CD4-positive, alpha-beta T cell treated with Interleukin-10 for 1 hour (primary cell): ENCODE measurements at regions not wholly inside any gene's neighbourhood (a gene's known extent, or its start where the extent isn't known, plus 50 kb on each side); places are given as distances from the start of the nearest gene placed in this dataset.

Experiments
- DNase-seq: peaks from one replicate; pipeline ENCODE4 v3.0.0-alpha.2; 2020

DNA sequence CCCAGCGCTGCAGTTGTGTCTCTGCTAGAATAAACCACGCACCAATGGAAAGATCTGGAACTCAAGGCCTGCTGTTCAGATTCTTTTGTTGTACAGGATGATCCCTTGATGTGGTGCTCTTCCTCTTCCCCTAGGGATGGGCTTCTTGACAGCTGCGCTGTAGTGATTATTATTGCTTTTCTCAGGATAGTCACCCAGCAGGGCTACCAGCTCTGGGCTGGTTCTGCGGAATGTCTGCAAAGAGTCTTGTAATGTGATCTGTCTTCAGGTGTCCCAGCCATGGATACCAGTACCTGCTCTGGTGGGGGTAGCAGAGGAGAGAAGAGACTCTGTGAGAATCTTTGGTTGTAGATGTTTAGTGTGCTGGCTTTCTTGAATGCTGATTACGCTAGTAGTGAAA, 974.2 kb downstream of the NSUN3 start:
- no peak for DNase-seq

DNA sequence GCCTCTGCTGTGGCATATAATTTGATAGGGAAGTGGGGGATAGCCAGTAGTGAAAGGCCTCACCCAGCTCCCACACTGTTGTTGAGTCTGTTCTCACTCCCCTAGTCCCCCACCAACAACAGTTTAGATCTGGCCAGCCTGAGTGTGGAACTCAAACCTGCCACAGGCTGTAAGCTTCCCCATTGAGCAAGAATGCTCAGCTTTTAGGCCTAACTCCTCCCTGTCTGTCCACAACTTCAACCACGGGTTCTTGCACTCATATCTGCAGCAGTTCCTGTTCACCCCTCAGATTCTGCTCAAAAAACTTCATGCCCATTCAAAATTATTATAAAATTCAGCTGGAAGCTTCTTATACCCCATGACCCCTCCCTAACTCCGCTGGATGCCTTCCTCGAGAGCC, 975.1 kb downstream of the NSUN3 start:
- no peak for DNase-seq

DNA sequence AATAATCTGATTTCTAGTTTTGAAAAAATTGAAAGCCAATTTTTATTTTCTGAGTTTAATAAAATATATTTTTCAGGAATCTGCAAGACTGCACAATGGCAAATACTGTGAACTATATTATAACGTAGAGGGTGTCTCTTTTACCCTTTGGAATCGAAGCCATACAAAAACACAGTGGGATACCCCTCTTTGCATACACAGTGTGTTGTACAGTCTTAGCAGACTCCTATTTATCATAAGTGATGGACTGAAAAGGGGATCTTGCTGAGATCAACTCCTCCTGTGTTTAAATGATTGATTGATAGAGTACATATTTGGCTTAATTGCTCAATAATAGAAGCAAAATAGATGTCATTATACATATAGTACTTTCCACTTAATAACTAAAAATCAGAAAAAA, 981.2 kb downstream of the NSUN3 start:
- no peak for DNase-seq

DNA sequence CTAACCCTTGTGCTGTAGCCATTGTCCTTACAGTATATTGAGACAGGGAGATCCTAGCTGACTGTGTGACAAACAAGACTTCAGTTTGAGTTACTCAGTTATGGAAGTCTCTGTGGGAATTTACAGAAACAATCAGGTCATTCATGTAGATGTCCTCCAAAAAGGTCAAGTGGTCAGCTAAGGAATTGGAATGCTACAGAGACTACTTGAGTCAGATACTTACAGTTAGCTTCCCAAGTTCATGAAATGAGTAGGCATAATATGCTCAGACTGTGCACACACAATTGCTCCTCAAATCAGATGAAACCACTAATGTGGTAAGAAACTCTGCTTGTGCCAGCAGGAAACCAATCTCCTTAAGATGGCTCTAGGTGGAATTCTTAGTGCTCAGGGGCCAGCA, 985.7 kb downstream of the NSUN3 start:
- DNase-seq = no peak

DNA sequence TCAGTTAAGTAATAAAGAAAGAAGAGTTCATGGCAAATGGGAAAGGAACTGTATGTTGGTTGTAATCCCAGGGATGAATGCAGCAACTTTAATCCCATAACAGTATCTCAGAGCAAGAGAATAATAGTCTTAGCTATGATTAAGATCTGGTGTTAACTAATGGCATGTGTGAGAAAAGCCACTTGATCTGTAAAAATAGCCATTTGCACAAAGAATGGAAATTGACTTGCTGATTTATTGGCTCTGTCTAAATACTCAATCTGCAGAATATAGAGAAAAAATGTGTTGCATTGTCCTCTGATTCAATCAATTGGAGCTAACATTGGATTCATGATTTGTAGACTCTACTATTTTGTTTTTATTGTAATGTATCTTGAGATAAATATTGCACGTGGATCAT, 987.0 kb downstream of the NSUN3 start:
- DNase-seq = no peak

DNA sequence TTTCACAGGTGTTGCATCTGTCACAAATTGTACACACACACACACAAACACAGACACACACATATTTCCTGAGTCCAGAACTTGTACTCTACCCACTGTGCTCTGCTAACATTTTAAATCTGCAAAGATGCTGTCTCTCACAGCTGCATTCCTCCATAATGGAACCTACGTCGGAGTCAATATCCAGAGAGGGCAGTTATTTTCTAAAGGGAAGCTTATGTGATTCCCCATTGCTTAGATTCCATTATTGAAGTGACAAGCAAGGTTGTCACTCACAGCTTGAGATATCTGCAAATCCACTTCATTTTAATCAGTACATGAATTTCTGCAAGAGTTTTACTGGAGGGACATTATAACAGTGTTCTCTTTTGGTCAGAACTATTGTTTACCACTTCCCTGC, 992.4 kb downstream of the NSUN3 start:
- DNase-seq = no peak

DNA sequence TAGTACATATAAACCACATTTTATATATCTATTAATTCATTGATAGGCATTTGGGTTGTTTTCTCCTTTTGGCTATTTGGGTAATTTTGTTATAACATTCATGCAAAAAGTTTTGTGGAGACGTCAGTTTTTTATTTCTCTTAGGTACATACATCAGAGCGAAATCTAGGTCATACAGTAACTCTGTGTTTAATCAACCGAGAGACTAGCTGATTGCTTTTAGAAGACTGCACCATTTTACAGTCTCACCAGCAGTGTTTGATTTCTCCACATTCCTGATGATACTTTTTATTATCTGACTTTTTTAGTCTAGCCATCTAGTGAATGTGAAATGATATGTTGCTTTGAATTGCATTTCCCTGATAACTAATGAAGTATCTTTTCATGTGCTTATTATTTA, 1019.3 kb downstream of the NSUN3 start:
- no peak for DNase-seq

DNA sequence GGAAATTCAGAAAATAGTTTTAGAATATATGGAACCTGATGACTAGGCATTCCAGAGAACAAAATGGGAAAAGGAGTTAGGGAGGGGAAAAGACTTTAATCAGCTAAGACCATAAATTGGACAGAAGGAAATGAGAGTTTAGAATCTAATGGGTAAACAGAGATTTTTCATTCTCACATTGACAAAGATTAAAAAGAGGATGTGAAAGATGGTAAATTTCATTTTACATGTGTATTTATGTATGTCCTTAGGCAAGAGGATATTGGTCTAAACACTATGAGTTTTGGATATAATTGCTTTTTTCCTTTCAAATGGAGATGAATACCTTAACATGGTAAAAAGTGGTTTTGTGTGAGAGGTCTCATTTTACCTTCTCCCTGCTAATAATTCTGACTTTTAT, 1021.9 kb downstream of the NSUN3 start:
- no peak for DNase-seq

DNA sequence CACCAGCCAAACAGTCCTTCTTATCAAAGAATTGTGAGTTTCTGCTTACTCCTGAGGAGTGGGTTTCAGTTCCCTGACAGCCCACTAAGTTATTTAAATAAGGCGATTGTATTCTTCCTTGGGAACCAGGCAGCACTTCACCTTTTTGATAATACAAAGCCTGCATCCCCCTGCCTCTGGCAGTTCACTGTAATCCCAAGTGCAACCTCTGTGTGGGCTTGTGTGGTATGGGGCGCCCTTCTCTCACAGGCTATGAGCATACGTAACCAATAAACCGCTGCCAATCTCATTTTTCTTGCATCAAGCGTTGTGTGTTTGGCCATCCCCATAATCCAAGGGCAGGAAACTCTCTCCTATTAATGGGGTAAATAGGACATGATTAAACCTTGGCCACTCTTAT, 1025.6 kb downstream of the NSUN3 start:
- DNase-seq = no peak

DNA sequence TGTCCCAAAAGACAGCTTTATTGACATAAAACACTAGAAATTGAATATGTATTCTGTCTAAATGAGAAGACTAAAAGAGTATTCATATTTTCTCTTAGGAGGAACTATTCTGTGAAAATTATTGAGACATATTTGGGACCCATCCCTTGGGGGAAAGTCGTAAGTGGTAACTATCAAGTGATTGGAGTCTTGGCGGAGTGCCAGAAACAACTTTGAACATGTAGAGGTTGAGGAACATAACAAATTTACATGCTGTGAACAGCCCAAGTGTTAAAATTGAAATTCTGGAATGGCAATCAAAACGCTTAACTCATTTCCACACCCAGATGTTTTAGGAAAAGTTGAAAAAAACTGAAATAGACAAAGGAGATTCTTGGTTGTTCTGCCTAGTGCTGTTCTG, 1034.6 kb downstream of the NSUN3 start:
- no peak for DNase-seq

DNA sequence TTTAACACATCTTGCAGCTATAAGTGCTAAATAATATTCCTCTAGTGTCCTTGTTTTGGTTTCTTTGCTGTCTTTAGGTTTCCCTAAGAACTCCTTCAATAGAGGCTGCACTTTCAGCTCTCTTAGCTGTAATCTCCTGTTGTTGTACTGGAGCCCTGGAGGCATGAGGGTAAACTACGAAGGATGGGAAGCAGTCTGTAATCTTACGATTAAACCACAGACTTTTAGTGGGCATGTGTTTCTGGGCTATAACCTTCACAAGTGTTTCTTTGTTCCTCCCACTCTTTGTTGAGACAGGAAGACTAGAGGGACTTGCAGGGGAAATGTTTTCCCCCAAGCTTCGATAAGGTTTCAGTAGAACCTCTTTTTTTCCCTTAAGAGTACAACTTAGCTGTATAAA, 1058.1 kb downstream of the NSUN3 start:
- no peak for DNase-seq

DNA sequence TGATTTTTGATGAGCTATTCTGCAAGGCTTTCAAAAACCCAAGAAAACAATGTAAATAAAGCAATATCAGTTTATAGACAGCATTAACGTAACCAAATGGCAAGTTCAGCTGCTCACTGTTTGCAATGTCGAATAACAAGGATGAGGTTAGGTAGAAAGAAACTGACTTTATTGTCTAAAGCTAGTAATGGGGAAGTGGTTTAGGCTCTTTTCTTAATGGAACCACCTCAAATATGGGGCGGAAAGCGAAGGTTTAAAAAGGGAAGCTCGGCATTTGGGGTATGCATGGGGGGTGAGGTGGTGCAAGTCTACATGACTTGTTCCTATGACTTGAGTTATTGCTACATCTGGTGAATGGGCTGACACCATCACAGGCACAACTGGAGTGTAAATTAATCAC, 1060.2 kb downstream of the NSUN3 start:
- DNase-seq = no peak

DNA sequence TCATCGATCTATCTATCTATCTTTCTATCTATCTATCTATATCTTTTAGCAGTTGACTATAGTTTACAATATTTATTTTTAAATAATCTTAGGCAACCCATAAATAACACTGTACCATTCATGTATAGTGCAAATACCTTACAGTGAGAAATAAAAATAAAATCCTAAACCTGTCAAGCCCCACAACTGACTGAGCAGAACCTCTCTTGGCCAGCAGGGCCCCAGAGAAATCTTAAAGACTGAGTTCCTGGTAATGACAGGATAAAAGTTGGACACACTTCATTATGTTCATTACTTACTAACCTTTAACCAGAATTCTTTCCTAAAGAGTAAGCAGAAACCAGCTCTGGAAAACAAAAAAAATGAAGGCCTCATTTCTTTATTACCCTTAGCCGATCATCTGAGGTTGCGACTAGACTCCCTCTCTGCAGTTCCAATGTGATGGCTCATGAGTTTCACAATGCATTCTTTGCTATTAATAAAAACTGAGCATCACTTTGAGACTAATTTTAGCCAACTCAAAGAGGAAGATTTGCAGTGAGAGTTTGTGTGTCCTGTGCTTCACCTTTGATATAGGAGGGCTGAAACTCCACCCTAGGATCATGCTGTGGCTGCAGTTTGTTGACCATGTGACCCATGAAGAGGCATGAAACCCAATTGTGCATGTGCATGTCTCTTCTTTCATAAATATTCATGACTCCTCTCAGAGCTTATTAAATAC, 1072.0 kb downstream of the NSUN3 start:
- DNase-seq = no peak

DNA sequence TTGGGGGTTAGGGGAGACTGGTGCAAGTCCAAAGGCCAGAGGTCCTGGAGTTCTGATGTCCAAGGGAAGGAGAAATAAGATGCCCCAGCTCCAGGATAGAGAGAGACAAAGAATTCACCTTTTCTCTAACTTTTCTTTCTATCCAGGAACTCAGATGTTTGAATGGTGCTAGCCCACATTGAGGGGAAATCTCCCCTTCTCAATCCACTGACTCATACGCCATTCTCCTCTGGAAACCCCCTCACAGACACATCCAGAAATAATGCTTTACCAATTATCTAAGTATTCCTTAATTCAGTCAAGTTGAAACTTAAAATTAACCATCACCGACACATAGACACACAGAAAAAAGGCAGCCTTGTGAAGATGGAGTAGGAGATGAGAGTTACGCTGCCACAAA, 1085.2 kb downstream of the NSUN3 start:
- no peak for DNase-seq

DNA sequence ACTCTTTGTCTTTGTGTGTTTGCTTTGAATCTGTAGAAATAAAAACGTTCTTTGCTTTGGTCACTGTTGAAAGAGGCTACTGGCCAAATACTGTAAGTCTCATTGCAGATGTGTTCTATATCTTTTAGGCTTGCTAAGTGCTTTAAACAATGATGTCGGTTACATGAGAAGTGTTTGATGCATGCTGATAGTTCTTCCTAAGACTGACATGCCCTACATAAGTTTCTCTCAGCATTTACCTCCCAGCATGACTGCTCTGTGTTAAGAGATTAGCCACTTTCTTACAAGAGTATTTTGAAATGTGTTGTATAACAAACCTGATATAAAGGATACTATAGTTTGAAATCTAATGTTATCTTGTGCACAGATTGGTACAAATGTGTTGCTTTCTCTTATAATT, 1088.7 kb downstream of the NSUN3 start:
- DNase-seq = no peak

DNA sequence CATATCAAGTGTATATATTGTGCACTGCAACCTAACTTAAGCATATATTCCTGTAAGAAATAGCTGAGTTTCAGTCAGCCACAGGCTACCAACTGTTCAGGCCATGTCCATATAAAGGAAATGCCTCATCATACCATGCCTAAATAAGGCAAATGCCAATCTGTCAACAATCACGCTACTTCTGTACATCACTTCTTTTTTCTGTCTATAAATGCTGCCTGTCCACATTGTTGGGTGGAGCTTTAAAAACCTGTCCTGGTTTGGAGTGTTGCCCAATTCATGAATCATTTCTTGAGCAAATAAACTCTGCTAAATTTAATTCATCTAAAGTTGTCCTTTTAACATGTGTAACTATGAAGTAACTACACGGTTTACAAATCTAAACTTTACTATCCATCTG, 1091.9 kb downstream of the NSUN3 start:
- no peak for DNase-seq

DNA sequence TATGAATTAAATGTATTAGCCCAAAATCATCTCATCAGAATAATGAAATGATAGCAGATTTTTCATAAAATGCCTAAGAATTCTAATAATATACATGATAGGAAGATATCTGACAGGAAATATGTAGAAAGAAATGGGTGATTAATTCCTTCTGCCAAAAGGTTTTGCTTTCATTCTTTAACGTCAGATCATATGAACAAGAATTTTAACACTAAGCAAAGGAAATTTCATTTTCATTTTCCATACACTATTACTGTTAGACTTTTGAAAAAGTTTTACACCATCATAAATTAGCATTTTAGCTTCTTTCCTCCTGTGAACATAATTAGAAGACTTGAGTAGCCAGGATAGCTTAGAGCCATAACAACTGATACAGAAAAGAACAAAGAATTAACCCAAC, 1099.9 kb downstream of the NSUN3 start:
- no peak for DNase-seq

DNA sequence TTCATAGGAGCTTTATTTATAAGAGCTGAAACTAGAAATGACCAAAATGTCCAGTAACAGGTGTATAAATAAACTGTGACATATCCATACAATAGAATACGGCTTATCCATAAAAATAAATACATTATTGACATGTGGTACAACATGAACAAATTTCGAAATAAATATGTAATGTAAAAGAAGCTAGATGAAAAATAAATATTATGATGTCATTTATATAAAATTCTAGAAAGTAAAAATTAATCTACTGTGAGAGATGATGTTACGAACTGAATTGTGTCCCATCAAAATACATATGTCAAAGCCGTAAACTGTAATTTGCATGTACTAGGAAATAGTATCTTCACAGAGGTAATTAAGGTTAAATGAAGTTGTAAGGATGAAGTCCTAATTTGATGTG, 1104.9 kb downstream of the NSUN3 start:
- DNase-seq = no peak

DNA sequence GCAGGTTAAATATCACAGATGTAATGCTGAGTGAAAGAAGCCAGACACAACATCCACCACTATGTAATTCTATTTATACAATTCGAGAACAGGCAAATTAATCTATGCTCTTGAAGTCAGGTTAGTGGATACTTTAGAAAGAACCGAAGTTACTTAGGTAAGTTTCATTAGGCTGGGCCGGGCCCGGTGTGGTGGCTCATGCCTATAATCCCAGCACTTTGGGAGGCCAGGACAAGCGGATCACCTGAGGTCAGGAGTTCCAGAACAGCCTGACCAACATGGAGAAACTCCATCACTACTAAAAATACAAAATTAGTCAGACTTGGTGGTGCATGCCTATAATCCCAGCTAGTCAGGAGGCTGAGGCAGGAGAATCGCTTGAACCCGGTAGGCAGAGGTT, 1105.7 kb downstream of the NSUN3 start:
- DNase-seq = no peak

DNA sequence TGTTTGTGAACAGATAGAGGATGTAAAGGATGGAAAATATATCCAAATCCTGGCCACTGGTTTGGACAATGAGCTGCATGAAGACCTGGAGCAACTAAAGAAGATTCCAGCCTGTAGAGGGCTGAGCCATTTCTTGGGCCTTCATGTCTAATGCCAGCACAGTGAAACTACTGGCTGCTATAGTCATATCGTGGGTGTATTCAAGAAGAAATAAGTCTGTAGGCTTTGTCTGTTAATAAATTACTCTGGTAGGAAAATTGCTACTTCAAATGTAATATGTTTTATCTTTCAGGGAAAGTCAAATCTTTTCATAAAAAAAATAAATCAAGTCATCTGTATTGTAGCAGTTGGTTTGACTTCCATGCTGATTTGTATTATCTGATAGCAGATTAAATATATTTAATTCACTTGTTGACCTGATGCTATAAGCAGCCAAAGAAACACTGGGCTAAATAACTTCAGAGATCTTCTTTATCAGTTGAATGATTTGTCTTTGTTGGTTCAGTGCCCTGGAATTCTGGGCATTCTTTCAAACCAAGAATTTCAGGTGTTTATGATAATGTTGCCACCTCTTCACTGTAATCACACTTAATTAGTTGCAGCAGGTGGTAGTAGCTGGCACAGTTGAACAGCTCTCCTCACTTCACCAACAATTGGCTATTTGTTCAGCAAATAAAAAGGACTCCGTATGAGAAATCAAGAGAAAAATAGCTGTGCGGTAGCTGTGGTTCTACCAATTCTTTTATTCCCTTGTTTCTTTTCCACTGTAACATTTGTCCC, 1109.5 kb downstream of the NSUN3 start:
- no peak for DNase-seq

DNA sequence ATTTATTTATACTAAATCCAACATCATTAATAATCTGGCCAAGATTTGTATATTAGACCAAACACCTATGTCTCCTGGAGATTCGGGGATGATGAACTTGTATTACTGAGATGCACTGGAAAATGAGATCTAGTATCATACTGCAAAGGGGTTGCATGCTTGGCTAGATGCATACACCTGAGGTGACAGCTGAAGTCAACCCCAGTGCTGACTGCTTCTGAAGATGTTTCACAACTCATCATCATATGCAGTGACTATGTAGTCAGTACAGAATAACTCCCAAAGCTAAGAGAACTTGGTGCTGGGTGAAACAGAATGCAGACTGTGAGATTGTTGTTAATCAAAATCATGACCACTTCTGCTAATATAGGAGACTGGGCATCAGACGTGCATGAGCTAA, 1114.2 kb downstream of the NSUN3 start:
- DNase-seq = no peak

DNA sequence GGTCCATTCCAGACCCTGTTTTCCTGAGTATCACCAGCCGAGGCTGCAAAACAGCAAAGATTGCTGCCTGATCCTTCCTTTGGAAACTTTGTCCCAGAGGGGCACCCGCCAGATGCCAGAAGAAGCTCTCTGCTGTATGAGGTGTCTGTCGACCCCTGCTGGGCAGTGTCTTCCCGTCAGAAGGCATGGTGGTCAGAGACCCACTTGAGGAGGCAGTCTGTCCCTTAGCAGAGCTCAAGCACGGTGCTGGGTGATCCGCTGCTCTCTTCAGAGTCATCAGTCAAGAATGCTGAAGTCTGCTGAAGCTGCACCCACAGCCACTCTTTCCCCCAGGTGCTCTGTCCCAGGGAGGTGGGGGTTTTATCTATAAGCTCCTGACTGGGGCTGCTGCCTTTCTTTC, 1121.2 kb downstream of the NSUN3 start:
- DNase-seq = no peak

DNA sequence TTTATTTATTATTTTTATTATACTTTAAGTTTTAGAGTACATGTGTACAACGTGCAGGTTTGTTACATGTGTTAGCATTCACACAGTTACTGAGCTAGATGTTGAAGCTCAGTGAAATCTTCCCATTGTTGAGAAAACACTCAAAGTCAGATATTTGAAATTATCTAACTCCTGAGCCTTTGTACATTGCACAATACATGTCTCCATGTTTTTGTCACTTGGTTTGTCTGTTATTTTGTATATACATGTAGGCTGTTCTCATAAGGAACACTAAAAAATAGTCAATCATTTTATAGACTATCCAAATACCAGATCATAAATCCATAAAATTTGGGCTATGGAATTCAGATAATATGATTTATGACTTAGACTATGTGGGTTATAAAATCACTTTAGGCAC, 1126.5 kb downstream of the NSUN3 start:
- DNase-seq = no peak

DNA sequence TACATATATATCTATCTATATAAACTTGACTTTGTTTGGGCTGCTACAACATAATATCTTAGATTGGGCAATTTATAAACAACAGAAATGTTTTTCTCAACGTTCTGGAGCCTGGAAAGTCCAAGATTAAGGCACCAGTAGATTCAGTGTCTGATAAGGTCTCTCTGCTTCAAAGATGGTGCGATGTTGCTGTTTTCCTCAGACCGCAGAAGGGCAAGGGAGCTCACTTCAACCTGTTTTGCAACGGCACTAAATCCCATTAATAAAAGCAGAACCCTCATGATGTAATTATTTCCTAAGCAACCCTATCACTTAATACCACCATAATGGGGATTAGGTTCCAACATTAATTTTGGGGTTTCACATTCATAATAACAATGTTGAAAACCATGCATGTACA, 1134.8 kb downstream of the NSUN3 start:
- DNase-seq = no peak

DNA sequence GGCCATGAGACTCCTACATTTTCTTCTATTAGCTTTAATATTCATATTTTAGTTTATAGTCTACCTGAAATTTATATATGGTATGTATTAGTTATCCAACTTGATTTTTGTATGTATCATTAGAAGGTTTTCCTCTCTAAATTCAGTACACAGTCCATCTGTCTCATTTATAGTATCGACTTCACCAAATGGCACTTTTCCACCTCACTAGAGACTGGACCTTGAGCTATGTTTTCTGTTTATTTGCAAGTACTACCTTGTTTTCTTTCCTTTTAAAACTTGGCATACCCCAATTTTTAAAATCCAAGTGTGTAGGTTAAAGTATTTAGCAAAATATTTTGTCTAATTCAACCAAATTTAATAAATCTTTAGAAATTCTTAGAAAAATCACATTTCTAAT, 1137.5 kb downstream of the NSUN3 start:
- DNase-seq = no peak
